Stomach (tissue), 4 donors: ENCODE measurements at regions not wholly inside any gene's neighbourhood (a gene's known extent, or its start where the extent isn't known, plus 50 kb on each side); places are given as distances from the start of the nearest gene placed in this dataset.

ENCODE experiments used
- CTCF ChIP-seq, 7 experiments: fragments of 450-650 bp in 4 of 7; fragments of 200-600 bp in 3 of 7; sonication (generic) in 3 of 7; IDR thresholded peaks; one replicate each; pipeline ENCODE4 v1.5.1; 2016 to 2019; ENCODE audit warnings: antibody characterized with exemption in 7 of 7, control low read depth in 2 of 7, mild to moderate bottlenecking in 1 of 7
- EP300 ChIP-seq: sonication (generic); formaldehyde crosslinking; IDR thresholded peaks from one replicate; pipeline ENCODE4 v1.6.1; 2017; ENCODE audit warnings: antibody characterized with exemption
- POLR2A ChIP-seq, 4 donors: fragments of 450-650 bp; IDR thresholded peaks; one replicate each; pipeline ENCODE4 v1.6.1; 2016; ENCODE audit warnings: antibody characterized with exemption in 4 of 4, control low read depth in 2 of 4, mild to moderate bottlenecking in 1 of 4, moderate library complexity in 1 of 4
- POLR2AphosphoS5 ChIP-seq, 3 donors: sonication (generic); formaldehyde crosslinking; IDR thresholded peaks; one replicate each; pipeline ENCODE4 v1.6.1; 2016; ENCODE audit warnings: antibody characterized with exemption in 3 of 3

GRCh38 chr9:86586144-86586494 is 231.9 kb upstream of the TUT7 start:
- TF ChIP-seq CTCF (IDR thresholded peaks at IDR 0.05) (no peak), POLR2AphosphoS5 (IDR thresholded peaks at IDR 0.05) (no peak), POLR2A (IDR thresholded peaks at IDR 0.05) (no peak), EP300 (no peak)
